HTR-8/SVneo (cell line): ENCODE measurements at regions not wholly inside any gene's neighbourhood (a gene's known extent, or its start where the extent isn't known, plus 50 kb on each side); places are given as distances from the start of the nearest gene placed in this dataset.
"Not testable (repeated sequence)": the region's sequence is repeated elsewhere in the genome, so short reads cannot be mapped to it uniquely, and the experiment has no call there.

Source experiments
- DNase-seq: peaks from one replicate; pipeline ENCODE4 v3.0.0; 2011; ENCODE audit warnings: low spot score, mixed read lengths; ENCODE audit not compliant: insufficient read length
- FAIRE-seq: peaks from 2 replicates; lab custom pipeline; 2011; peaks lifted over from hg19 to GRCh38; lab: Jason Lieb, UNC

DNA sequence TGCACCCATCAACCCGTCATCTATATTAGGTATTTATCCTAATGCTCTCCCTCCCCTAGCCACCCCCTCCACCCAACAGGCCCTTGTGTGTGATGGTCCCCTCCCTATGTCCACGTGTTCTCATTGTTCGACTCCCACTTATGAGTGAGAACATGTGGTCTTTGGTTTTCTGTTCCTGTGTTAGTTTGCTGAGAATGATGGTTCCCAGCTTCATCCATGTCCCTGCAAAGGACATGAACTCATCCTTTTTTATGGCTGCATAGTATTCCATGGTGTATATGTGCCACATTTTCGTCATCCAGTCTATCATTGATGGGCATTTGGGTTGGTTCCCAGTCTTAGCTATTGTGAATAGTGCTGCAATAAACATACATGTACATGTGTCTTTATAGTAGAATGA lies 253.4 kb downstream of the FOXD2 start:
- not testable (repeated sequence) for DNase-seq, FAIRE-seq

DNA sequence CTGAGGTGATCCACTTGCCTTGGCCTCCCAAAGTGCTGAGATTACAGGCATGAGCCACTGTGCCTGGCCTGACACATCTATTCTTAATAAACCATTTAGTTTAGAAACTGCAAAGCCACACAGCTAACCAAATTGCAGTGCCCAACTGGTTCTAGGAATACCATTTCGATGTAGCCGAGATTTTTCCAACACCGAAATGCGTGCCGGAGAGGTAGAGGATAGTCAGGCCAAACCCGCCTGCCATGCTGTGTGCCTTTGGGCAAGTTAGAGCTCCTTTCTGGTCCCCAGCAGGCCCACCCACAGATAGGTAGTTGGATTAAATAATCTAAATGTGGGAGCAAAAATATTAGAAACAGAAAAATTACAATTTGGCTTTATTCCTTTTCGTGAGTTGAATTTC lies 254.4 kb downstream of the FOXD2 start:
- DNase-seq (no peak), FAIRE-seq (no peak)

DNA sequence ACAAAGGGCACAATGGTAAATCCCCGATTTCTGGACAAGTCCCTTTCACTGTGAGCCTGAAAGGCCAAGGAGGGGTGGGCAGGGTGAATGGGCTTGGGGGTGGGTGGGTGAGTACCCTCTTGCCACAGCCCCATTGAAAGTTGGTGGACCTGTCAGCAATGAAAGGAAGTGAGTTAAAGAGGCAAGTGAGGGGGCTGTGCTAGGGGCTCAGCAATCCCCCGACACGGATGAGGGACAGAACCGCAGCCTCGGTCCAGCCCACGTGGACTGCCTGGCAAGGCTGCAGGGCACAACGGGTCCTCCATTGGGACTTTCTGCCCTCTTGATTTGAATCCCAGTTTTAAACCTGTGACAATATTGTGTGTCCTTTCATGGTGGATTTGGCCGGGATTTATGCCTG lies 255.3 kb downstream of the FOXD2 start:
- FAIRE-seq = no peak
- DNase-seq = no peak

DNA sequence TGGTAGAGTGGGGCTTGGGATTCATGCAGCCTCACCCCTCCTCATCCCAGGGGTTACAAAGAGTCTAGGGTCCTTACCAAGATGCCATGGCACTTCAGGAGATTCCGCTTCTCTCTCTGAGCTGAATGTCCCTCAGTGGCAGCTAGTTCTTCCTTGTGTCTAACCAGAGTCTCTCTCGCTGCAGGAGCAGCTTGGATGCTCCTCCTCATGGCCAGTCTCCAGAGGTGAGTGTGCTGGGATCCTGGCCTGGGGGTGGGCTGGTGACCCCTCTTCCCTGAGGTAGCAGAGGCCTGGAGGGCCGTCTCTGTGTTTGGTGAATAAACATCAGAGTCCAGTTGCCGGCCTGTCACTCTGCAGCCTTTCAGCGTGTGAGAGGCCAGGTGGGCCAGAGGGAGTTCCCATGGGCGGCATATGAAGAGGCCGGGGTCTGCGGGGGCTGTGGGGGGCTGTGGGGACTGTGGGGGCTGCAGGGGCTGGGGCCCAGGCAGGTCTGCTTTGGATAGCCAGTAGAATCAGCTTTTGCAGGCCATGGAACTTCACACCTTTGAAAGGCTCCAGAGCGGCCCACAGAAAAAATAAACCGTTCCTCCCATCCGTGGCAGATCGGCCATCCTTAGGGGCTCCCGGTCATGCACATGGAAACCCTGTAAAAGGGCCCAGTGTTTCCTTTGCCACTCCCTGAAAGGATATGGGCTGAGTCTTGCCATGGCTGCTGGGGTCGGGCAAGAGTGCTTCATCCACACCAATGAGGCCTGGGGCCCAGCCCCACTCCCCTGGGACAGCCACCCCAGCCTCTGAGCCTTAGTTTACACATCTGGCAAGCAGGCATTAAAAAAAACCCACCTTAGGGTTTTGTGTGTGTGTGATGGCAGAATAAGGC lies 256.4 kb downstream of the FOXD2 start:
- DNase-seq (no peak), FAIRE-seq (no peak)

DNA sequence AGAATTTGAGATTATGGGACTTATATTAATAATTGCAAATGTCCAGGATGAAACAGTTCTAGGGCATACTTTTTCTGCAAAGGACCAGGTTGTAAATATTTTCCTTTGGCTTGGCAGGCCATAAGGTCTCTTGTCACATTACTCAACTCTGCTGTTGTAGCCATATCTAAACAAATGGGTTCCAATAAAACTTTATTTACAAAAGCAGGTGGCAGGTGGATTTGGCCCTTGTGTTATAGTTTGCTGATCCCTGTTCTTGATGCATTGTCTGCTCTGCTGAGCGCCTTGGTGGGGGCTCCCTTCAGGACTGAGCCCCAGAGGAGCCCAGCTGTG lies 258.5 kb downstream of the FOXD2 start:
- no peak for DNase-seq
- no peak for FAIRE-seq

DNA sequence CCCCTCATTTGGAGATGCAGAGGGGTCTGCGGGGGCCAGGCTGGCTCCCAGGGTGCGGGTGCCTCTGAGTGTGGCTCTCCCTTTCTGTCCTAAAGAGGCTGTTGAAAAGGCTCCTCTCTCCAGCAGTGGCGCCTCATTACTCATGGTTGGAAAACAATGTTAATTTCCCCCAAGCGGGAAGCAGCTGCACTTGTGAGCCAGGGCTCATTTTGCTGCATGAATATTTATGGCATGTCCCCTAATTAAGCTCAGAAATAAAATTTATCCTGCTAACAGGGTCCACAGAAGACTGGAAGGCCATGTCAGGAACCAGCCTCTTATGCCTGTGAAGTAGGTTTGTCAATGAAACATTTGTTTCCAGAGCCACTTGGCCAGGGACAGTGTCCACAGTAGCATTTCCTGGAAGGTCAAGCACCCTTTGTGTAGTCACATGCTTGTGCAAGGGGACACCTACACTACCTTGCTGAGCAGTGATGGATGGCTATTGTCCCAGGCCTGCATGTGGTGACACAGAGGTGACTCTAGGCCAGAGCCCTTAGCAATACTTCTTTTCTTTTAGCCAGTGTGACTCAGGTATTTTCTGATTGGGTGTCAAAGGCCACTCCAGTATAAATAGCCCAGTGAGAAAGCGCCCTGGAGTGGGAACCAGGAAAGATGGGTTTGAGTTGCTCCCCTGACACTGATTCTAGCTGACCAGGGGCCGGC lies 259.0 kb downstream of the FOXD2 start:
- FAIRE-seq = no peak

DNA sequence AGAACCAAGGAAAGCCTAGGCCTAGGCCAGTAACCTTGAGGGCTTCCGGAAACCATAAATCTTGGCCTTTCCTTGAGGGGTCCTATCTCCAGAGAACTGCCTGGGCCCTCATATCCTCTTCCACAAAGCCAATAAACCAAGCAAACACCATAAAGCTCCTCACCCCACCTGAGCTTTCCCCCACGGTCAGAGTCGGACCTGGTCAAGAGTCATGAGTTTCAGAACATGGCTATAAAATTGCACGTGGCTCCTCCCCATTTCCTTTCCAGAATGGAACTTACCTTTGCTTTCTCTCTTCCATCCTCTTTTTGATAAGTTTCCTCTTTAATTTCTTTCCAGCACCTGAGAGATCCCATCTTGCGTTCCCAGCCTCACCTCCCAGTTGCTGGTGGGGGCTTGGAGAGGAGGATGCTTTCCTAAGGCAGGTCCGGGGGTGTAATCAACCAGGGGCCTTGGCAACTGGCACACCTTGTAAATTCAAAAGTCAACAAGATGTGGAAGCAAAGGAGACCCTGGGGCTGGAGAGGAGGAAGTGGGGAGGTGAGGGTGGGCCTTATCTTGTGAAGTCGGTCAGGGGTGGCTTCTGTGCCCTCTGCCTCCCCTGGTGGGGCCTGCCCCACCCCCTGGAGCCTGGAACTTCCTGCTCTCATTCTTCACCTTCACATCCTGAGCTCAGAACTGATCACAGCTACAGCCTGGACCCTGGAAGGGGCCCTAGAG lies 259.9 kb downstream of the FOXD2 start:
- no peak for FAIRE-seq

More for the DNA sequence above, 259.0 kb downstream of the FOXD2 start:
- no peak for DNase-seq

DNA sequence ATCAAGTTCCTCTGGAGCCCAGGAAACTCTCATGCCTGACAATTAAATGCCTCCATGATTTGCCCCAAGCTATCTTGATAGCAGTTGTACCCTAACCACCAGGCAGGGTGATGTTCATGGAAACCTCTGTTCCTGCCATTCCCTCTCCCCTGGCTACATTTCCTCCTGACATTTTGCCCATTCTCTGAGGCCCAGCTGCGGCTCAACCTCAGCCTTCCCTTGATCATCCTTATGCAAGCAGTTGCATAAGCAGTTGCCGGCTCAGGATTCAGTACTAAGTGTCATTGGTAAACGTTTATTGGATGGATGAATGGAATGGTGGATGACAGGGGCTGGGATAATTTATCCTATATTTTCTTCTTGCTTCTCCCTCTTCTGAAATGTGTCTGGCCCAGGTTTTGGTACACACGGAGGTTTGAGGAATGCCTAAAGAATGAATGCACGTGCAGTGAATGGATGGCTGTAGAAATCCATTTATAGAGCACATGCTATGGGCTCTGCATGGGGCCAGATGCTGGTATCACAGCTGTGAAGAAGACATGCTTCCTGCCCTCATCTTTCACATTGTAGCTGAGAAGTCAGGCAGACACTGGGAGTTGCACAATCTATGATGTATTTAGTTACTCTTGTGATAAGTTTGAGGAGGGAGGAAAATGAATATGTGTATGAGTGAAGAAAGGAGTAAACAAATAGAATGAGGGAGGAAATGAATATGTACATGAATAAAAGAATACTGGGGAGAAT lies 261.8 kb downstream of the FOXD2 start:
- no peak for FAIRE-seq
- no peak for DNase-seq

More for the DNA sequence above, 259.9 kb downstream of the FOXD2 start:
- no peak for DNase-seq

DNA sequence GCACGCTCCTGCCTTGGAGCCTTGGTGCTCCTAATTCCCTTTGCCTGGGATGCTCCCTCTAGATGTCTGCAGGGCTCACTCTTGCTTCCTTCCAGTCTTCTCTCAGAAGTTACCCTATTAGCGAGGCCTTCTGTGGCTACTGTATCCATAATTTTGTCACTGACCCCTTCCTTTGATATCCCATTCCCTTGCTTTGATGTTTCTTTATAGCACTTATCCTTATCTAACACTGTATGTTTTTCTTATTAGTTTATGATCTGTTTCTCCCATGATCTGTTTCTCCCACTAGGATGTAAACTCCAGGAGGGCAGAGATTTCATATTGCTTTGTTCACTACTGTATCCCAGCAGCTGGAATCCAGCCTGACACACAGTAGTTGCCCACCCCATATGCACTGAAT lies 263.4 kb downstream of the FOXD2 start:
- DNase-seq = no peak
- no peak for FAIRE-seq

DNA sequence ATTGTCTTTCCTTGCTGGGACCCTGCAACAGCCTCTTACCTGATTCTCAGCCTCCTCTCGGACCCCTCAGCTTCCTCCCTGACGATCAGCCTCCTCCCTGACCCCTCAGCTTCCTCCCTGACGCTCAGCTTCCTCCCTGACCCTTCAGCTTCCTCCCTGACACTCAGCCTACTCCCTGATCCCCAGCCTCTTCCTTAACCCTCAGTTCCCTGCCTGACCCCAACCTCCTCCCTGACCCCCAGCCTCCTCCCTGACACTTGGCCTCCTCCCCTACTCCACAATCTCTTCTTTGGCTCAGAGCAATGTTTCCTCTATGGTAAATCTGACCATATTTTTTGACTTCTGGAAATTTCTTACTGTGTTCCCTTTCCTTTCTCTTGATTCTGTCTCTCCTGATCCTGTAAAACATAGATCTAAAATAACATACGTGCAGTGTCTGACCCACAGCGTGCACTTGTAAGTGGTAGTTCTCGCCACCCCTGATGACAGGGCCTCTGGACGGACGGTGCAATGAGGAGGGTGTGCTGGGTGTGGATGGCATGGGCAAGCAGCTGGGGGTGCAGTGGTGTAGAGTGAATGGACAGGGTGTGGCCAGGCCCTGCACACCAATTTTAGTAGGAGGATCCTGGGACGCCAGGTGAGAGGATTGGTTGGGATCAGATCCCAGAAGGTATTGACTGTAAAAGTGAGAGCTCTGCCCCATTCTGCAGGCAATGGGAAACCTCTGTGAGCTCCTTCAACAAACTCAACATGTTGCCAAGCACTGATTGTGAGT lies 264.1 kb downstream of the FOXD2 start:
- no peak for FAIRE-seq
- DNase-seq = no peak

DNA sequence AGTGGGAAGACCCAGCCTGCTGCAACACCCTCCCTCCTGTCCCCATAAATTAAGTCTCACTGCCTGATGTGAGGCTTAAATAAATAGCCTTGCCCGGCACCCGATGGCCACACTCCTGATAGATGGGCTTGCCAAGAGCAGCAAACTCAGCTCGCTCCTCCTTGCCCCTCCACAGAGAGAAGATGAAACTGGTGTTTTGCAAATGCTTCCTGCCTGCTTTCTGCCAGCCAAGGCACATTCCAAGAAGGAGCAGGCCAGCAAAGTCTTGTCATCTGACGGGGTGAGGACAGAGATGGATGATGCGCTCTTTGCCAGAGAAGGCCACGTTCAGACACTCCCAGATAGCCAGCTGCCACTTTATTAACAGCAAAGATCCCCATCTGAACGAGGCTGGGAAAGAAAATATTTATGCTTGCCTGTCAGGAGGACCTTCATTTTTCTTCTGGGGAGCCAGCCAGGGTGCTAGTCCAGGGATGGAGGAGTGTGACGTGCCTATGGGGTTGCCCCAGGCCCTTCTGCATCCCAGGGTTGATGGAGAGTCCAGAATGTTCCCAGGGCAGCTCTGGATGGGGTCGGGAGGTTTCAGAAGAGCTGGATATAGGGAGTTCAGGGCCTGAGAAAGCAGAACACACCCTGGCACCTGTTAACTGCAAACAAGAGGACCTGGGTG lies 265.4 kb downstream of the FOXD2 start:
- FAIRE-seq = no peak
- DNase-seq = no peak

DNA sequence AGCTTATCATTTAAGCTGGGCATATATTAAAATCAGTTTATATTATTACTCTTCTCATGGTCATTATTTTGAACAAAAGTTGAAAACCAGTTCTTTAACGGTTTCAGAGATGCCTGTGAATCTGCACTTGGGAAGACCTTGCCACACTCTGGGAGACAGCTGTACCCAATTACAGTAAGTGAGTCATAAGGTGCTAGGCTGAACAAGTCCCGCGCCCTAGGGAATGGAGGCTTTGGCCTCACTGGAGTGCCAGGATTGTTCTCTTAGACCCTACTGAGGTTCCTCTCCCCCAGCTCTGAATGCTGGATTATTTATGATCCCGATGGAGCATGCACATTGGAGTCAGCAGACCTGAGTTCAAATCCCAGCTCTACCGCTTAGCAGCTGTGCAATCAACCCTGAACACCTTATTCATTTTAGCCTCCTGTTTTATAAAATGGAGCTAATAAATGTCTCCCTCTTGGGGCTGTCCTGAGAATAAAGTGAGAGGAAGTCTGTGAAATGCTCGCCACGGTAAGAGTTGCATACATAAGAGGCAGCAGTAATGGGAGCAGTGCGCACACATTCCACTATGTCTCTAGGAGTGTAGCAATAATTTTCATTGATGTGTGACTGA lies 266.2 kb downstream of the FOXD2 start:
- FAIRE-seq (no peak), DNase-seq (no peak)

DNA sequence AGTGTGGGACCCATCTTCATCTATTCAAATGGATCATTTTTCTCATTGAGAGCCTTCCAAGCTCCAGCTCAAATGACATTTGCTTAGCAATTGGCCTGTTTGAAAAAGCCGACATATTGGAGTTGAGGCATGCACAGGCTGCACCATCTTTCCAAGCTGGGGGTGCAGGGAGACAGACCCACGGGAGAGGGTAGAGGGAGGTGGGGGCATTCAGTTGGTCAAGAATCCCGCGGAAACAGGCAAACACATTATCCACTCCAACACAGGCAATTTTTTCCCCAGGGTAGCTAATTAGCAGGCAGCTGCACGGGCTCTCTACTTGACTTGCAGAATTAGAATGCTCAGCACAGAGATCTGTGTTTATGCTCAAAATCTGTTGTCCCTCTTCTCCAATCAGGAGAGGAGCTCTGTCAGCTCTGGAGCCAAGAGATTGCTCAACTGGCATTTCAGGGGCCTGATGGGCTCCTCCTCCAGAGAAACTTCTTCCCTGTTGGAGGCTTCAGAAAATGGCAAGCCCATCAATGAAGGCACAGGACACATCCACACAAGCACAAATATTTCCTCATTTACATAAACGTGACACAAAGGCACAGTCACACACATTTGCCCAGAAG lies 267.8 kb downstream of the FOXD2 start:
- no peak for DNase-seq
- FAIRE-seq = no peak

DNA sequence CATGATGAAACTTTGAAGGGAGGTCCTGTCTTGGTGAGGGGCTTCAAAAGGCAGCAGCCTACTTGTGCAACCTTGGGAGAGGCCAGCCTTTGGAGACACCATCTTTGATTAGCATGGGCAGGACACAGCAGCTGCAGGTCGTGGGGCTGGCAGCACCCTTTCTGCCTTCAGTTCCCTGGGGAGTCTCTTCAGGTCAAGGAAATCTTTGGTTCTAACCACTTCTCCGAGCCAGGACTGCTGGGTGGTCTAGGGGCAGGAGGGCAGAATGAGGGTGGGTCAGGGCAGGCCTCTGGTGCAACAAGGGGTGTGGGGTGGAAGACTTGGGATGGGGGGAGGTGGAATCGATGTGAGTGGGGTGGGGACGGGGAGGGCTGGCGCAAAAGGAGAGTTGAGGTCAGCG lies 269.7 kb downstream of the FOXD2 start:
- FAIRE-seq (no peak), DNase-seq (no peak)

DNA sequence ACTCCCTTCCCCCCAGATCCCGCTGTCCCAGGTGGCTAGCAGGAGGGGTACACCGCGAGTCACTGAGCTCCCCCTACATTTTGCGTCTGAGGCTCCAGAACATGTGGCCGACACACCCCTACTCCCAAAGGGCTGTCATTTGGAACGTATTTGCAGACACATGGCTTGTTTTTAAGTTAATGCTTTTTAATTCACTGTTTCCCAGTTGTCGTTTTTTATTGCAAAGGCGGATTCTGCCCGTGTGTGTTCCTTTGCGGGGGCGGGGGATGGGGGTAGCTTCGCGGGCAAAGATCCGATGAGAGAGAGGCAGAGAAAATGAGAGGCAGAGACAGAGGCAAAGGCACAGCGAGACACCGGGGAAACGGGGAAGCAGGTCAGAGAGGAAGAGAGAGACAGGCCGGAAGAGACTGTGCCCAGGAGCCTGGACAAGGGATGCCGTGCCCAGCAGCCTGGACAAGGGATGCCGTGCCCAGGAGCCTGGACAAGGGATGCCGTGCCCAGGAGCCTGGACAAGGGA lies 270.2 kb downstream of the FOXD2 start:
- FAIRE-seq = no peak
- DNase-seq = no peak

DNA sequence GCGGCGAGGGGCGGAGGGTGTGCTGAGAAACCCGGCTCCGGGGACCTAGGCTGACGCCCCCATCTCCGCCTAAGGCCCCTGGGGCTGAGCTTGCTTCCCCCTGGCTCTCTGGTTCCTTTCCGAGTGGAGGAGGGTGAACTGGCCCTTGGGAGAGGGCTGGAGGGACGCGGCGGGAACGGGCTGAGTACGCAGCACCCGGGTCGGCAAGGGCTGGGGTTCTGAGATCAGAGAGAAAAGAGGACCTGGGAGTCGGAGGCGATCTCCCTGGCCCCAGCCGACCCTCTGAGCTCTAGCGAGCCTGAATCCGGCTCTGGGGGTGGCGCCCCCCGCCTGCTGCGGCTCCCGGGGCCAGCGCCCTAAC lies 270.8 kb downstream of the FOXD2 start:
- no peak for DNase-seq

DNA sequence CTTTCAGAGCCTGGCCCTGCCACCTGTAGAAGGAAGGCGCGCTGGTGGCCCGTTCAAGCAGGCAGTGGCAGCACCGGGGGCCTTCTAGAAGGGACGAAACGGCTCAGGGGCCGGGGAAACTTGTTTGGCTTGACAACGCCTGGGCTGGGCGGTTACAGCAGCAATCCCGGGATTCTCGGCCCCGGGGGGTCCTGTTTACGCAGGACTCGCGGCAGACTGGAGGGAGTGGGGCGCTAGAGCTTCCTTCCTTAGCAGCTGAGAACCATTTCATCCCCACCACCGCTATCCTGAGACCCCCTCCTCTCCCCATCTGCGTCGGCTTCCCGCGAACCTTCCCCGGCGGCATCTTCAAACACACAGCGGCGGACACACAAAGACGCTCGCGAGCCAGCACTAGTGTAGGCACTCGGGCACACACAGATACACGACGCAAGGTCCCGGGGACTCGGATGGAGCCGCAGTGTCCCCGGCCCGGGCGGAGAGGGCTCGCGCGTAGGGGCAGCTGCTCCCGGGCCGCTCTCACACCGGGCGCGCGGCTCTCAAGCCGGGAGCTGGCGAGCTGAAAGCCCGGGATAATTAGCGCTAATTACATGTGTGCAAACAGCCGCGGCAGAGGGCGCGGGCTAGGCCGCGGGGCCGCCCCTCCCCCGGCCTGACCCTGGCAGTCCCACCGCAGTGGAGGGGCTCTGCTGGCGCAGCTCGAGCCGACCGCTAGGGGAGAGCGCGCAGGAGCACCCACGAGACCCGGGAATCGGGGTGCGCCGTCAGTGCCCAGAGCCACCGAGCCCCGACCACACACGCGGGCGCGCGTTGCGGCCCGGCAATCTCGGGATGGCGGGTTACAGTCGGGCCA lies 271.4 kb downstream of the FOXD2 start:
- DNase-seq = no peak

More for the DNA sequence above, 270.8 kb downstream of the FOXD2 start:
- FAIRE-seq = no peak

More for the DNA sequence above, 271.4 kb downstream of the FOXD2 start:
- no peak for FAIRE-seq
